Esophagus squamous epithelium (tissue), 5 donors: ENCODE measurements at regions not wholly inside any gene's neighbourhood (a gene's known extent, or its start where the extent isn't known, plus 50 kb on each side); places are given as distances from the start of the nearest gene placed in this dataset.

ENCODE experiments used
- DNase-seq: peaks from one replicate; lab custom pipeline; 2025; lab: John Stamatoyannopoulos, UW
- H3K27ac ChIP-seq, 4 donors: fragments of 200-600 bp; sonication (generic); one replicate each; pipeline ENCODE4 v1.5.1; 2016 to 2019; ENCODE audit warnings: mild to moderate bottlenecking in 1 of 4
- H3K27me3 ChIP-seq, 4 donors: fragments of 200-600 bp; sonication (generic); 1 replicate in 3 of 4; 2 replicates in 1 of 4; pipeline versions ENCODE4 v1.5.1 to v1.6.0; 2017 to 2021; ENCODE audit warnings: antibody characterized with exemption in 1 of 4
- H3K36me3 ChIP-seq, 3 donors: fragments of 200-600 bp; sonication (generic); one replicate each; pipeline ENCODE4 v1.5.1; 2016 to 2019
- H3K4me1 ChIP-seq, 3 donors: fragments of 200-600 bp; sonication (generic); one replicate each; pipeline ENCODE4 v1.5.1; 2017 to 2019
- H3K4me3 ChIP-seq, 4 donors: fragments of 200-600 bp; sonication (generic); 1 replicate in 3 of 4; 2 replicates in 1 of 4; pipeline ENCODE4 v1.5.1; 2016 to 2019; ENCODE audit warnings: mild to moderate bottlenecking in 2 of 4, moderate library complexity in 1 of 4
- H3K9me3 ChIP-seq, 3 donors: fragments of 200-600 bp; sonication (generic); one replicate each; pipeline ENCODE4 v1.5.1; 2016 to 2019
- CTCF ChIP-seq, 6 experiments: fragments of 450-650 bp in 4 of 6; fragments of 200-600 bp in 2 of 6; sonication (generic) in 2 of 6; IDR thresholded peaks; one replicate each; pipeline ENCODE4 v1.5.1; 2016 to 2019; ENCODE audit warnings: antibody characterized with exemption in 6 of 6, mild to moderate bottlenecking in 4 of 6, moderate library complexity in 4 of 6
- POLR2A ChIP-seq, 4 donors: fragments of 450-650 bp; IDR thresholded peaks; one replicate each; pipeline ENCODE4 v1.6.1; 2017; ENCODE audit warnings: antibody characterized with exemption in 4 of 4, mild to moderate bottlenecking in 4 of 4, moderate library complexity in 3 of 4
- WGBS, 2 donors: methylation state at CpG; one replicate each; pipeline ENCODE4 v1.1.5; 2018; 5-methylcytosine and 5-hydroxymethylcytosine counted together
- intact Hi-C: fragments of 100-400 bp; cut with DNase I; formaldehyde crosslinking; loops from one replicate; pipeline ENCODE4 v1.15.0; 2022
- donor health status: DM: yes; HTN: yes; CAD: no.

GRCh38 chr12:34301251-34302130, 279.2 kb downstream of the ALG10 start:
- 78 to 79% methylated on average over 22 of the region's 22 CpGs for whole genome bisulfite sequencing, 2 donors
- Histone ChIP-seq H3K27ac (no peak overlapping the region), H3K4me1 (no peaks in the 10 kb centered on the region), H3K36me3 (no peaks in the 10 kb centered on the region), H3K4me3 (no peak overlapping the region), H3K9me3 (peaks cover 0 to 99% (median 75%) of the 10 kb centered on the region in 3 donors), H3K27me3 (no peaks in the 10 kb centered on the region)
- DNase-seq: no peak
- intact Hi-C loops: no loop called here
- TF ChIP-seq CTCF (IDR thresholded peaks at IDR 0.05) (no peak), POLR2A (IDR thresholded peaks at IDR 0.05) (no peak)

GRCh38 chr12:34302131-34302885, 280.0 kb downstream of the ALG10 start:
- TF ChIP-seq CTCF (IDR thresholded peaks at IDR 0.05) (no peak), POLR2A (IDR thresholded peaks at IDR 0.05) (no peak)
- intact Hi-C loops: no loop called here
- Histone ChIP-seq H3K27ac (no peak overlapping the region), H3K27me3 (no peaks in the 10 kb centered on the region), H3K4me3 (no peak overlapping the region), H3K9me3 (peaks cover 0 to 99% (median 82%) of the 10 kb centered on the region in 3 donors), H3K4me1 (no peaks in the 10 kb centered on the region), H3K36me3 (no peaks in the 10 kb centered on the region)
- no peak for DNase-seq
- 75 to 79% methylated on average over 22 to 24 of the region's 30 CpGs for WGBS, 2 donors

GRCh38 chr12:34303091-34303870, 281.0 kb downstream of the ALG10 start:
- H3K36me3 ChIP-seq: no peaks in the 10 kb centered on the region
- no peak overlapping the region for H3K4me3 ChIP-seq
- no peak overlapping the region for H3K27ac ChIP-seq
- H3K4me1 ChIP-seq: no peaks in the 10 kb centered on the region
- peaks cover 0 to 100% (median 92%) of the 10 kb centered on the region in 3 donors for H3K9me3 ChIP-seq
- H3K27me3 ChIP-seq: no peaks in the 10 kb centered on the region
- intact Hi-C loops: no loop called here
- TF ChIP-seq POLR2A (IDR thresholded peaks at IDR 0.05) (no peak), CTCF (IDR thresholded peaks at IDR 0.05) (no peak)
- no peak for DNase-seq
- 79 to 83% methylated on average over 20 to 24 of the region's 24 CpGs for WGBS, 2 donors

- TF ChIP-seq POLR2A (IDR thresholded peaks at IDR 0.05) (no peak), CTCF (IDR thresholded peaks at IDR 0.05) (no peak)
- WGBS, 2 donors: 83% methylated on average over 18 of the region's 18 CpGs
Observed at GRCh38 chr12:34304001-34304400, 281.7 kb downstream of the ALG10 start.

More at GRCh38 chr12:34304001-34304400, 281.7 kb downstream of the ALG10 start:
- H3K36me3 ChIP-seq: no peaks in the 10 kb centered on the region
- H3K4me3 ChIP-seq: no peak overlapping the region
- H3K27me3 ChIP-seq: no peaks in the 10 kb centered on the region
- no peaks in the 10 kb centered on the region for H3K4me1 ChIP-seq
- intact Hi-C loops: no loop called here
- H3K27ac ChIP-seq: no peak overlapping the region
- peaks cover 0 to 100% (median 94%) of the 10 kb centered on the region in 3 donors for H3K9me3 ChIP-seq
- no peak for DNase-seq
